ENCODE measurements at regions not wholly inside any gene's neighbourhood (a gene's known extent, or its start where the extent isn't known, plus 50 kb on each side); places are given as distances from the start of the nearest gene placed in this dataset.
"Not testable (repeated sequence)": the region's sequence is repeated elsewhere in the genome, so short reads cannot be mapped to it uniquely, and the experiment has no call there.

GRCh38 chr10:84603971-84604370 is 275.6 kb downstream of the CCSER2 start:
- H3K4me1 Mint-ChIP-seq (ENCODE audit: low read depth) = peaks cover 4% of the 10 kb centered on the region
- no peaks in the 10 kb centered on the region for H3K36me3 Mint-ChIP-seq (ENCODE audit: low read depth)
- H3K4me3 Mint-ChIP-seq = no peak overlapping the region
- H3K27me3 Mint-ChIP-seq (ENCODE audit: low read depth) = peaks cover 11% of the 10 kb centered on the region
- no peak overlapping the region for H3K27ac Mint-ChIP-seq
- no peaks in the 10 kb centered on the region for H3K9me3 Mint-ChIP-seq
- no peak for DNase-seq (ENCODE audit: low spot score)

GRCh38 chr10:84605802-84606201 is 277.4 kb downstream of the CCSER2 start:
- DNase-seq (ENCODE audit: low spot score) = no peak
- H3K27me3 Mint-ChIP-seq (ENCODE audit: low read depth) = peaks cover 16% of the 10 kb centered on the region
- no peaks in the 10 kb centered on the region for H3K9me3 Mint-ChIP-seq
- H3K36me3 Mint-ChIP-seq (ENCODE audit: low read depth) = no peaks in the 10 kb centered on the region
- H3K4me3 Mint-ChIP-seq = no peak overlapping the region
- H3K27ac Mint-ChIP-seq = no peak overlapping the region
- H3K4me1 Mint-ChIP-seq (ENCODE audit: low read depth) = peaks cover 4% of the 10 kb centered on the region

GRCh38 chr10:84606428-84606827 is 278.0 kb downstream of the CCSER2 start:
- Mint-ChIP-seq H3K4me3 (no peak overlapping the region), H3K27me3 (ENCODE audit: low read depth) (peaks cover 16% of the 10 kb centered on the region), H3K36me3 (ENCODE audit: low read depth) (no peaks in the 10 kb centered on the region), H3K27ac (no peak overlapping the region), H3K9me3 (no peaks in the 10 kb centered on the region), H3K4me1 (ENCODE audit: low read depth) (peaks cover 4% of the 10 kb centered on the region)
- DNase-seq (ENCODE audit: low spot score) = no peak

- no peak overlapping the region for H3K4me3 Mint-ChIP-seq
- peaks cover 4% of the 10 kb centered on the region for H3K4me1 Mint-ChIP-seq (ENCODE audit: low read depth)
- H3K9me3 Mint-ChIP-seq = no peaks in the 10 kb centered on the region
- H3K27ac Mint-ChIP-seq = no peak overlapping the region
- no peaks in the 10 kb centered on the region for H3K36me3 Mint-ChIP-seq (ENCODE audit: low read depth)
- H3K27me3 Mint-ChIP-seq (ENCODE audit: low read depth) = peaks cover 16% of the 10 kb centered on the region
- DNase-seq (ENCODE audit: low spot score) = no peak
Measured at GRCh38 chr10:84607044-84607443, 278.7 kb downstream of the CCSER2 start.

- H3K27ac Mint-ChIP-seq = no peak overlapping the region
- no peak for DNase-seq (ENCODE audit: low spot score)
- peaks cover 16% of the 10 kb centered on the region for H3K27me3 Mint-ChIP-seq (ENCODE audit: low read depth)
- H3K4me3 Mint-ChIP-seq = no peak overlapping the region
- H3K4me1 Mint-ChIP-seq (ENCODE audit: low read depth) = peaks cover 4% of the 10 kb centered on the region
- H3K36me3 Mint-ChIP-seq (ENCODE audit: low read depth) = no peaks in the 10 kb centered on the region
- no peaks in the 10 kb centered on the region for H3K9me3 Mint-ChIP-seq
Measured at GRCh38 chr10:84607523-84607922, 279.1 kb downstream of the CCSER2 start.

GRCh38 chr10:84608126-84608525 is 279.7 kb downstream of the CCSER2 start:
- no peak for DNase-seq (ENCODE audit: low spot score)
- Mint-ChIP-seq H3K9me3 (no peaks in the 10 kb centered on the region), H3K27ac (no peak overlapping the region), H3K27me3 (ENCODE audit: low read depth) (peaks cover 16% of the 10 kb centered on the region), H3K4me3 (no peak overlapping the region), H3K36me3 (ENCODE audit: low read depth) (no peaks in the 10 kb centered on the region), H3K4me1 (ENCODE audit: low read depth) (peaks cover 4% of the 10 kb centered on the region)

GRCh38 chr10:84613336-84614021 is 285.1 kb downstream of the CCSER2 start:
- no peak overlapping the region for H3K27ac Mint-ChIP-seq
- no peaks in the 10 kb centered on the region for H3K4me1 Mint-ChIP-seq (ENCODE audit: low read depth)
- no peaks in the 10 kb centered on the region for H3K9me3 Mint-ChIP-seq
- peaks cover 5% of the 10 kb centered on the region for H3K27me3 Mint-ChIP-seq (ENCODE audit: low read depth)
- H3K36me3 Mint-ChIP-seq (ENCODE audit: low read depth) = no peaks in the 10 kb centered on the region
- no peak overlapping the region for H3K4me3 Mint-ChIP-seq
- DNase-seq (ENCODE audit: low spot score) = no peak

GRCh38 chr10:84626397-84627087 is 298.2 kb downstream of the CCSER2 start:
- H3K27ac Mint-ChIP-seq = no peak overlapping the region
- H3K4me3 Mint-ChIP-seq = no peak overlapping the region
- no peaks in the 10 kb centered on the region for H3K9me3 Mint-ChIP-seq
- no peaks in the 10 kb centered on the region for H3K27me3 Mint-ChIP-seq (ENCODE audit: low read depth)
- H3K4me1 Mint-ChIP-seq (ENCODE audit: low read depth) = no peaks in the 10 kb centered on the region
- H3K36me3 Mint-ChIP-seq (ENCODE audit: low read depth) = no peaks in the 10 kb centered on the region
- DNase-seq (ENCODE audit: low spot score) = no peak

- H3K4me1 Mint-ChIP-seq (ENCODE audit: low read depth) = no peaks in the 10 kb centered on the region
- no peaks in the 10 kb centered on the region for H3K9me3 Mint-ChIP-seq
- DNase-seq (ENCODE audit: low spot score) = no peak
Measured at GRCh38 chr10:84632866-84633265, 304.5 kb downstream of the CCSER2 start.

GRCh38 chr10:84634636-84635035 is 306.2 kb downstream of the CCSER2 start:
- H3K4me3 Mint-ChIP-seq = no peak overlapping the region
- no peaks in the 10 kb centered on the region for H3K9me3 Mint-ChIP-seq
- no peaks in the 10 kb centered on the region for H3K36me3 Mint-ChIP-seq (ENCODE audit: low read depth)
- no peak overlapping the region for H3K27ac Mint-ChIP-seq
- H3K4me1 Mint-ChIP-seq (ENCODE audit: low read depth) = no peaks in the 10 kb centered on the region
- no peaks in the 10 kb centered on the region for H3K27me3 Mint-ChIP-seq (ENCODE audit: low read depth)
- no peak for DNase-seq (ENCODE audit: low spot score)

More at GRCh38 chr10:84632866-84633265, 304.5 kb downstream of the CCSER2 start:
- Mint-ChIP-seq H3K4me3 (no peak overlapping the region), H3K27ac (no peak overlapping the region), H3K27me3 (ENCODE audit: low read depth) (no peaks in the 10 kb centered on the region), H3K36me3 (ENCODE audit: low read depth) (no peaks in the 10 kb centered on the region)

GRCh38 chr10:84650628-84651027 is 322.2 kb downstream of the CCSER2 start:
- H3K4me1 Mint-ChIP-seq (ENCODE audit: low read depth); H3K9me3 Mint-ChIP-seq; H3K27me3 Mint-ChIP-seq (ENCODE audit: low read depth); DNase-seq (ENCODE audit: low spot score); H3K27ac Mint-ChIP-seq; H3K4me3 Mint-ChIP-seq; H3K36me3 Mint-ChIP-seq (ENCODE audit: low read depth): not testable (repeated sequence)

GRCh38 chr10:84654671-84655070 is 326.3 kb downstream of the CCSER2 start:
- no peaks in the 10 kb centered on the region for H3K9me3 Mint-ChIP-seq
- H3K4me3 Mint-ChIP-seq = no peak overlapping the region
- no peaks in the 10 kb centered on the region for H3K36me3 Mint-ChIP-seq (ENCODE audit: low read depth)
- H3K4me1 Mint-ChIP-seq (ENCODE audit: low read depth) = no peaks in the 10 kb centered on the region
- DNase-seq (ENCODE audit: low spot score) = no peak
- no peak overlapping the region for H3K27ac Mint-ChIP-seq
- no peaks in the 10 kb centered on the region for H3K27me3 Mint-ChIP-seq (ENCODE audit: low read depth)

- H3K27me3 Mint-ChIP-seq (ENCODE audit: low read depth) = no peaks in the 10 kb centered on the region
- H3K4me3 Mint-ChIP-seq = no peak overlapping the region
- no peaks in the 10 kb centered on the region for H3K9me3 Mint-ChIP-seq
- H3K4me1 Mint-ChIP-seq (ENCODE audit: low read depth) = peaks cover 4% of the 10 kb centered on the region
- no peak for DNase-seq (ENCODE audit: low spot score)
- H3K27ac Mint-ChIP-seq = no peak overlapping the region
- no peaks in the 10 kb centered on the region for H3K36me3 Mint-ChIP-seq (ENCODE audit: low read depth)
Measured at GRCh38 chr10:84659027-84659426, 330.6 kb downstream of the CCSER2 start.

GRCh38 chr10:84659497-84660439 is 331.4 kb downstream of the CCSER2 start:
- Mint-ChIP-seq H3K27ac (no peak overlapping the region), H3K36me3 (ENCODE audit: low read depth) (no peaks in the 10 kb centered on the region), H3K27me3 (ENCODE audit: low read depth) (no peaks in the 10 kb centered on the region), H3K9me3 (no peaks in the 10 kb centered on the region), H3K4me1 (ENCODE audit: low read depth) (peaks cover 4% of the 10 kb centered on the region), H3K4me3 (no peak overlapping the region)
- DNase-seq (ENCODE audit: low spot score) = no peak
